HS-27A (cell line): ENCODE measurements at regions not wholly inside any gene's neighbourhood (a gene's known extent, or its start where the extent isn't known, plus 50 kb on each side); places are given as distances from the start of the nearest gene placed in this dataset.
"Not testable (repeated sequence)": the region's sequence is repeated elsewhere in the genome, so short reads cannot be mapped to it uniquely, and the experiment has no call there.

Source experiments
- DNase-seq: peaks from one replicate; pipeline ENCODE4 v3.0.0-alpha.2; 2012; ENCODE audit warnings: low read depth, missing footprints

DNA sequence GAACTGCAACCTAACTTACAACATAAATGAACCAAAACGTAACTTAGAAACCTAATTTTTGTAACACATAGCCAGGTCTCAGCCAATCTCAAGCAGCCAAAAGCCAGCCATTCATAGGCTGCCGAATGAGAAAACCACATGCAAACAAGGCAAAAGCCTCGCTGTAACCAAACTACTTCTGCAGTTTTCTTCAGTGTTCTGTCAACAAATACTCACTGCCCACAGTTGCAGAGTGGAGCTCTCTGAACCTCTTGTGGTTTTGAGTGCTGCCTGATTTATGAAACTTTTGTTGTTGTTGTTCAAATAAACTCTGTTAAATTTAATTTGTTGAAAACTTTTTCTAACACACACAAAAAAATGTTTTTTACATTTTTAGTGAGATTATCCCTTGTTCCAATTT, 251.2 kb downstream of the PAPSS1 start:
- no peak for DNase-seq

- no peak for DNase-seq
Observed at GRCh38 chr4:107468156-107468555, 251.9 kb downstream of the PAPSS1 start.

GRCh38 chr4:107467461-107467860, 252.6 kb downstream of the PAPSS1 start:
- no peak for DNase-seq

DNA sequence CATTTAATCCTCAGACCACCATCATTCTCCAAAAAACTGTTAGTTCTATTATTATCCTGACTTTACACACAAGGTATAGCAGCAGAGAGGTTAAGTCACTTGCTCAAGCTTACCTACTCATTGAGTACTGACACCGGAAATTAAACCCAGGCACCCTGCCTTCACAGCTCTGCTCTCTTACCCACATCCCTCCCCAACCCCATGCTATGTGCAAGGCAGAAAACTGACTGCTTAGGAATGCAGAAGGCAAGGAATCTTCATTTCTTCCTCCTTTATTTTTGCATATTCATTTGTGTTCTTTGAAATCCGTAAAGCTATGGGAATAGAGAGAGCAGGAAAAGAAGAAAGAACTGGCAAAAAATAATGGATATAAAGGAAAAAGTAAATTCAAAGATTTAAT, 261.8 kb downstream of the PAPSS1 start:
- DNase-seq, result no peak

GRCh38 chr4:107453987-107454386, 266.0 kb downstream of the PAPSS1 start:
- DNase-seq, result no peak

DNA sequence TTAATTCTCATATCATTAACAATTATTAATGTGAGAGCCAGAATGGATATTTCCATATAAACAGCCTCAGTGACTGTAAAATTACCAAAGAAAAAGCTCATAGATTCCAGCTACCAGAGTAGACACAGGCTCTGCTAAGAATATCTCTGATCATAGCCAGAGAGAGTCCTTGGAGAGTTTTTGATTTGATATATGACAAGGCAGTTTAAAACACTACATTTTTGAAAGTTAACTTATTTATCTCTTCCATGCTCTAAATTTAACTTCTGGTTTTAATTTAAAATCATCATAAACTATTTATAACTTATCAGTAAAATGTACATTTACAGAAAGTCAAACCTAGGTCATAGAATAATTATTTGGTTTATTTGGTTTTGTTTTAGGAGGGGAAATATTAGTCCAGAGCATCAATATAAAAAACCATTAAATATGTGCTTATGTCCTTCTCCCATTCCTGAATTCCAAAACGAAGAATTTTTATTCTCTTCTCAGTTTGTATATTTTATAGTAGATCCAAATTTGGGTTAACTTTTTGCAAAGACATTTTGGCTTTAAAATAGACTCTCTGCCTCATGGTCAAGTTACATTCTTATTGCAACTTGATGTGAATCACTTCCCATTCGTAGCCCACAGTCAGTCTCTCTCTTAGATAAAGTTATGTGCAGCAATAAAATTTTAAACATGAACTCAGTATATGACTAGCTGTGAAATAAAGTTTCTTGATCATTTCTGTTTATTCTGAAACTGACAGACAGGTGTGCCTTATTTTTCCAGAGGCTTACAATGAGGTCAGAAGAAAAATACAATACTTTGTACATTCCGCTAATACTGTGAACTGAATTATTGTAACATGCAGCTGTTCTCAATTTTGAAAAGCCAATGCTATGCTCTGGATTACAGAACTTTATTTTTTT, 267.1 kb downstream of the PAPSS1 start:
- no peak for DNase-seq

DNA sequence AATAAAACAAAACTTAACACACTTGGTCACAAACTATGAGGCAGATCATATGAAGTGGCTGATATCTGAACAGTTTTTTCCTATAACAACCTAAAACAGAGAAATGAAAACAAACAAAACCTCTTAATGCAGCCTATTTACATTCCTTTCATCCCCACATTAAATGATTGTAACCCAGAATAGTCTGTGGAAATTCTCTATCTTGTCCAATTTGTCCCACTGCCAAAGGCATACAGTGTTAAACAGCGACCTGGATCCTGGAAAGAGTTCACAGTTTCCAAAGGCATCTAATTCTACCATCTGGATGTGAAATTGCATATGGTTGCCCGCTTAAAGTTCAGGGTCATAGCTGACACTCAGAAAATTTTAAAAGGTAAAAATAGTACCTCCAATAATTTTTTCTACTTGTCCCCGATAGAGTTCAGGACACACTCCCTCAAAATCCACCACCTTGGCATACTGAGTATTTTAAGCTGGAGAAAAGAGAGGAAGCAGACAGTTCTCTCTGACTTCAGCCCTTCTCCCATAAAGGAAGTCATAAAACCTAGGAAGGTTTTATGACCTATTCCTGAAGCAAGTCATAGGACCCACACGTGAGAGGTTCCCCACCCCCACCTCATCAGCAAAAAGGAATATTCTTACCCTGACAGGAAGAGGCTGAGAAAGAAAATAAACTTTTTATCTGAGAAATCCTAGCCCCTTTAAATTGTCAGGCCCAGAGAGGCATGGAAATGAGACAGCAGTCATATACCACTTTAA, 270.2 kb downstream of the PAPSS1 start:
- no peak for DNase-seq

DNA sequence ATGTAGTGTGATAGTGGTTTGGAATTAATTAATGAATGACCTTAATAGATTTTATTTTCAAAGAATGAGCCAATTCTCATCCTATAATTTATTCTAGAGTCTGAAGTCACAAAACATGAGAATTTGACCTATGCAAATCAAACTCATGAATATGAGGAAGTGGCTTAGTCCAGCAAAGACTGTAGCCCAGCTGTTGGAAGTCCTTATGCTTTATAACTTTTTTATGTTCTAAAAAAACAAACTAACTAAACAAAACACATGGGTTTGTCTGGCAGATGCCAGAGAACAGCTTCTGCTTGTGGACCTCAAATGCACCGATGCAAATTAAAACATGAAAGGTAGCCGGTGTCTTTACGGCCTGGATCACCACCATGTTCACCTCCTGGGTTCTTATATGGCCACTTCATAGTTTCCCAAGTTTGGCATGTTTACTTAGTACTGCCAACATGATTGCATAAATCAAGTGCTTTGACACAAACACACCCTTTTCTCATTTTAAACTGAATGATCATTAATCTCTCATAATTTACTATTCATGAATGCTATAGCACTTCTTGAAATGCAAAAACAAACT, 277.4 kb downstream of the PAPSS1 start:
- DNase-seq, result no peak

DNA sequence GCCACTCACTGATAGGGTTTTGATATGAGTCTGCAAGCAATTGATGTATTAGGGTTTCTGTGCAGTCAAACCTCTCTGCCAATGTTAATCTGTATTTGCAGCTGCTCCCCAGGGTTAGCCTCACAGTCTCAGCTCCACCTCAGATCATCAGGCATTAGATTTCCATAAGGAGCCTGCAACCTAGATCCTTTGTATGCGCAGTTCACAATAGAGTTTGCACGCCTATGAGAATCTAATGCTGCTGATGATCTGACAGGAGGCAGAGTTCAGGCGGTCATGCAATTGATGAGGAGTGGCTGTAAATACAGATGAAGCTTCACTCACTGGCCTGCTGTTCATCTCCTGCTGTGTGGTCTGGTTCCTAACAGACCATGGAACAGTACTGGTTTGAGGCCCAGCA, 280.6 kb downstream of the PAPSS1 start:
- no peak for DNase-seq

- not testable (repeated sequence) for DNase-seq
Observed at GRCh38 chr4:107436471-107436870, 283.6 kb downstream of the PAPSS1 start.

DNA sequence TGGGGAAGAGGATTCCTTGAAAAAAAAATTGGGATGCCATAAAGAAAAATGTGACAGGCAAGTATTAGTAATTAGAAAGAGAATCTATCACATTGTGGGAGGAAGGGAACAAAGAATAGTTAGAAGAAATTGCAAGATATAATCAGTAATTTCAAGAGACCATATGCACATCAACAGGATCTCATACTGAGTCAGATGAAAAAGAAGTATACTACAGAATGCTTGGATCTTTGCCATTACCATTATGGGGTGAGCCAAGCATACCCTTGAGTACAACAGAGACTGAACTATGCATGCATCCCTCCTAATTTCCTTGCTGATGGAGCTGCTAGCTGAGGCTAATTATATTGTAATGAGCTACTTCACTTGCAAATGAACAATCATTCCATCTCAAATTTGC, 287.6 kb downstream of the PAPSS1 start:
- DNase-seq, result no peak

GRCh38 chr4:107423677-107424405, 296.2 kb downstream of the PAPSS1 start:
- no peak for DNase-seq

- DNase-seq, result not testable (repeated sequence)
Observed at GRCh38 chr4:107419536-107419935, 300.5 kb downstream of the PAPSS1 start.

DNA sequence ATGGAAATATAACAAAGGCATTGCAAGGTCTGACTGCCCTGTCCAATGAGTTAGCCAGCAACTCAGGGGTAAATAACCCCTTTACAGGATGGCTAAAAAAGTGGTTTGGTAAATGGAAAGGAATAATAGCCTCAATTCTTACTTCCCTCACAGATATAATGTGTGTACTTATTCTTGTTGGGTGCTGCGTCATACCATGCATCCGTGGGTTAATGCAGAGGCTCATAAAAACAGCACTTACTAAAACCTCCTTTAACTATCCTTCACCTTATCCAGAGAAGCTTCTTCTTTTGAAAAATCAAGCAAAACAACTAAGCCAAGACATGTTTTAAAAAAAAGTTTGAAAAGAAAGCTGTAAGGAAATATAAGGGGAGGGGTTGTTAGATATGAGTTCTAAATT, 301.0 kb downstream of the PAPSS1 start:
- no peak for DNase-seq

GRCh38 chr4:107415490-107415889, 304.5 kb downstream of the PAPSS1 start:
- not testable (repeated sequence) for DNase-seq

DNA sequence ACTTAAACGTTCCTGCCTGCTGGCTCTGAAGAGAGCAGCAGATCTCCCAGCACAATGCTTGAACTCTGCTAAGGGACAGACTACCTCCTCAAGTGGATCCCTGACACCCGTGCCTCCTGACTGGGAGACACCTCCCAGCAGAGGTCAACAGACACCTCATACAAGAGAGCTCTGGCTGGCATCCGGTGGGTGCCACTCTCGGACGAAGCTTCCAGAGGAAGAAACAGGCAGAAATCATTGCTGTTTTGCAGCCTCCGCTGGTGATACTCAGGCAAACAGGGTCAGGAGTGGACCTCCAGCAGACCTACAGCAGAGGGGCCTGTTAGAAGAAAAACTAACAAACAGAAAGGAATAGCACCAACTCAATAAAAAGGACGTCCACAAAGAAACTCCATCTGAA, 310.2 kb downstream of the PAPSS1 start:
- DNase-seq, result not testable (repeated sequence)

DNA sequence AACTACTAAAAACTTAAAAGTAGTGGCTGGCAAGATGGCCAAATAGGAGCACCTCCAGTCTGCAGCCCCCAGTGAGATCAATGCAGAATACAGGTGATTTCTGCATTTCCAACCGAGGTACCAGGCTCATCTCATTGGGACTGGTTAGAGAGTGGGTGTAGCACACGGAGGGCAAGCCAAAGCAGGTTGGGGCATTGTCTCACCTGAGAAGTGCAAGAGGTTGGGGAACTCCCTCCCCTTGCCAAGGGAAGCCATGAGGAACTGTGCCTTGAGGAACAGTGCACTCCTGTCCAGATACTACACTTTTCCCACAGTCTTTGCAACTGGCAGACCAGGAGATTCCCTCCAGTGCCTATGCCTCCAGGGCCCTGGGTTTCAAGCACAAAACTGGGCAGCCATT, 311.1 kb downstream of the PAPSS1 start:
- DNase-seq, result no peak

GRCh38 chr4:107404591-107405300, 315.3 kb downstream of the PAPSS1 start:
- DNase-seq, result no peak

DNA sequence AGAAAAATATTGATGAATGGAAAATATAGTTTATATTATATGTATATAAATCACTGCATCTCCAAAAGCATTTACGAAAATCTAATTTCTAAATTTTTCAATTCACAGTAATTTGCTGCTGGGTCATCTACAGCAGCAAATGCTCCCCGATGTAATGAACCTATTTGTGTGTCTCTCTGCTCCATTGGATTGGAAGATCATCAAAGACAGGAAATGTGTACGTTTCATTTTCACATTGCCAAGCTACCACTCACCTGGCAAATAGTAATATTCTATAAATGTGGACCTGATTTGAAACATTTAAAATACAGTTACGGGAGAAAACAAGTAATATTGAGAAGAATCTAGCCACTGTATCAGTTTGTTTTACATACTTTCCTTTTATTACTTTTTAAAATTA, 317.7 kb downstream of the PAPSS1 start:
- DNase-seq, result no peak

DNA sequence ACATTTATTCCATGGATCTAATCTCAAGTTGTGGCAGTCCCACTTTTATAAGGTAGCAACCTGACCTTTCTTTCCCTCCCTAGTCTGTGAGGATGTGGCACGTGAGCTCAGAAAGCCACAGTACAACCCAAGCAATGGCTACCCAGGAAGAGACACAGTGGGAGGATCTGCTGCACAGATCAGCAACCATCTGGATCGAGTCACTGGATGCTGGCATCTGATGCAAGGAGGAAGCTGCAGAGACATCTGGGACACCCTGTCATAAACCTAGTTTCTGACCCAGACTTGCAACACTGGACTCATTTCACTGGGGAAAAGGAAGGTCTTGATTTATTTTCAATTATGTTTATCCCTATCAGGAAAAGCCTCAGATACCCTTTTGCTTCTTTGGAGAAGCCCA, 327.1 kb downstream of the PAPSS1 start:
- DNase-seq, result no peak

- DNase-seq, result no peak
Observed at GRCh38 chr4:107392380-107392779, 327.7 kb downstream of the PAPSS1 start.

DNA sequence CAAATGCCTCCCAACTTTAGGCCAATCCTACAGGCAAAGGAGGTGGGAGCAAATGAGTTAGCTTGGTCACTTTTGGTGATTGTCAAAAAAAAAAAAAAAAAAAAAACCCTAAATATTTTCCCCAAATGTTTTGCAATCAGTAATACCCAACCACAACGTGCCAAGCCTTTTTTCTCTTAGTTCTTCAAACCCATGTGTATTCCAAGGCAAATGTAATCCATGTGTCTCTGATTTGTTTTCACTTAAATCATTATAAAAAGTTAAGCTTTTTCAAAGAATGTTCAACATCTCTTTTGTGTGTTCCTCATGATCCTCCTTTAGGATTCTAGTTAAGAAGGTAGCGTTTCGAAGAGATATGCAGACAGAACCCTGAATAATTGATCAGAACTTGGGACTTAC, 328.4 kb downstream of the PAPSS1 start:
- no peak for DNase-seq
